Naive thymus-derived CD8-positive, alpha-beta T cell (primary cell): ENCODE measurements at regions not wholly inside any gene's neighbourhood (a gene's known extent, or its start where the extent isn't known, plus 50 kb on each side); places are given as distances from the start of the nearest gene placed in this dataset.

Experiments
- ATAC-seq, 2 donors: fragments of 150-1000 bp; cut with Tn5 transposase in 1 of 2; sonication (Bioruptor Pico), chemical (Tn5 transposase) in 1 of 2; 1 replicate in 1 of 2; 2 replicates in 1 of 2; pipeline ENCODE4 v1.10.0; 2021; ENCODE audit warnings: mild to moderate bottlenecking in 2 of 2, moderate library complexity in 2 of 2
- POLR2A ChIA-PET: fragments of 350-600 bp; sonication (Branson Sonifier 250); formaldehyde crosslinking; loops from one replicate; lab custom pipeline; 2021; ENCODE audit warnings: antibody characterized with exemption; lab: Charles Lee
- DNase-seq, 10 donors: peaks; one replicate each; pipeline versions ENCODE4 v3.0.0 to v3.0.0-alpha.2; 2020 to 2022
- H3K27ac Mint-ChIP-seq, 10 donors: one replicate each; pipeline ENCODE4 v1.8.0; 2020 to 2022; ENCODE audit warnings: mild to moderate bottlenecking in 10 of 10, mixed read lengths in 10 of 10, moderate library complexity in 4 of 10, inconsistent platforms in 1 of 10
- H3K27me3 Mint-ChIP-seq, 5 donors: one replicate each; pipeline ENCODE4 v1.8.0; 2021 to 2022; ENCODE audit warnings: mixed read lengths in 5 of 5
- H3K36me3 Mint-ChIP-seq, 3 donors: one replicate each; pipeline ENCODE4 v1.8.0; 2020 to 2022; ENCODE audit warnings: mixed read lengths in 3 of 3, mild to moderate bottlenecking in 2 of 3, inconsistent platforms in 1 of 3
- H3K4me1 Mint-ChIP-seq, 4 donors: one replicate each; pipeline ENCODE4 v1.8.0; 2021 to 2022; ENCODE audit warnings: mixed read lengths in 4 of 4
- H3K4me3 Mint-ChIP-seq, 10 donors: one replicate each; pipeline ENCODE4 v1.8.0; 2020 to 2022; ENCODE audit warnings: mild to moderate bottlenecking in 10 of 10, mixed read lengths in 10 of 10, moderate library complexity in 6 of 10, inconsistent platforms in 1 of 10
- H3K9me3 Mint-ChIP-seq, 9 donors: one replicate each; pipeline ENCODE4 v1.8.0; 2020 to 2022; ENCODE audit warnings: mixed read lengths in 9 of 9, mild to moderate bottlenecking in 3 of 9, inconsistent platforms in 1 of 9, moderate library complexity in 1 of 9

- peaks cover 0 to 20% (median 9%) of the 10 kb centered on the region in 5 donors for H3K27me3 Mint-ChIP-seq
- H3K4me3 Mint-ChIP-seq = no peak overlapping the region
- H3K9me3 Mint-ChIP-seq = no peaks in the 10 kb centered on the region
- POLR2A ChIA-PET = no interaction called here
- no peak overlapping the region for H3K27ac Mint-ChIP-seq
- no peaks in the 10 kb centered on the region for H3K4me1 Mint-ChIP-seq
- no peaks in the 10 kb centered on the region for H3K36me3 Mint-ChIP-seq
- no peak for ATAC-seq
- no peak for DNase-seq
Measured at GRCh38 chr2:104420420-104420819, 433.5 kb upstream of the POU3F3 start.

GRCh38 chr2:104420953-104421352 is 433.0 kb upstream of the POU3F3 start:
- POLR2A ChIA-PET = no interaction called here
- no peak overlapping the region for H3K4me3 Mint-ChIP-seq
- H3K27ac Mint-ChIP-seq = no peak overlapping the region
- no peaks in the 10 kb centered on the region for H3K36me3 Mint-ChIP-seq
- no peaks in the 10 kb centered on the region for H3K9me3 Mint-ChIP-seq
- DNase-seq (no peak), ATAC-seq (no peak)
- H3K27me3 Mint-ChIP-seq = peaks cover 0 to 15% (median 7%) of the 10 kb centered on the region in 5 donors
- H3K4me1 Mint-ChIP-seq = no peaks in the 10 kb centered on the region

GRCh38 chr2:104425850-104426595 is 427.9 kb upstream of the POU3F3 start:
- no peaks in the 10 kb centered on the region for H3K4me1 Mint-ChIP-seq
- H3K36me3 Mint-ChIP-seq = peaks cover 0 to 3% (median 0%) of the 10 kb centered on the region in 3 donors
- H3K27me3 Mint-ChIP-seq = peaks cover 0 to 19% (median 8%) of the 10 kb centered on the region in 5 donors
- no peak overlapping the region for H3K27ac Mint-ChIP-seq
- DNase-seq (no peak), ATAC-seq (no peak)
- no peaks in the 10 kb centered on the region for H3K9me3 Mint-ChIP-seq
- POLR2A ChIA-PET = no interaction called here
- no peak overlapping the region for H3K4me3 Mint-ChIP-seq

- H3K9me3 Mint-ChIP-seq = no peaks in the 10 kb centered on the region
- H3K4me3 Mint-ChIP-seq = no peak overlapping the region
- peaks cover 0 to 3% (median 0%) of the 10 kb centered on the region in 3 donors for H3K36me3 Mint-ChIP-seq
- no peaks in the 10 kb centered on the region for H3K4me1 Mint-ChIP-seq
- DNase-seq = no peak
- POLR2A ChIA-PET = no interaction called here
- ATAC-seq = no peak
- peaks cover 8 to 38% (median 16%) of the 10 kb centered on the region in 5 donors for H3K27me3 Mint-ChIP-seq
- no peak overlapping the region for H3K27ac Mint-ChIP-seq
Measured at GRCh38 chr2:104428155-104428554, 425.8 kb upstream of the POU3F3 start.

- DNase-seq (no peak), ATAC-seq (no peak)
- Mint-ChIP-seq H3K9me3 (no peaks in the 10 kb centered on the region), H3K27me3 (peaks cover 8 to 54% (median 21%) of the 10 kb centered on the region in 5 donors), H3K27ac (no peak overlapping the region), H3K4me1 (peaks cover 3 to 6% (median 6%) of the 10 kb centered on the region in 4 donors), H3K4me3 (no peak overlapping the region), H3K36me3 (peaks cover 0 to 3% (median 0%) of the 10 kb centered on the region in 3 donors)
- POLR2A ChIA-PET = no interaction called here
Measured at GRCh38 chr2:104429639-104430358, 424.1 kb upstream of the POU3F3 start.

GRCh38 chr2:104430359-104430740 is 423.6 kb upstream of the POU3F3 start:
- POLR2A ChIA-PET = no interaction called here
- no peak overlapping the region for H3K27ac Mint-ChIP-seq
- DNase-seq = no peak
- H3K4me1 Mint-ChIP-seq = peaks cover 3 to 8% (median 6%) of the 10 kb centered on the region in 4 donors
- peaks cover 8 to 60% (median 26%) of the 10 kb centered on the region in 5 donors for H3K27me3 Mint-ChIP-seq
- no peaks in the 10 kb centered on the region for H3K9me3 Mint-ChIP-seq
- H3K4me3 Mint-ChIP-seq = no peak overlapping the region
- ATAC-seq = no peak
- peaks cover 0 to 3% (median 0%) of the 10 kb centered on the region in 3 donors for H3K36me3 Mint-ChIP-seq

GRCh38 chr2:104430852-104431251 is 423.1 kb upstream of the POU3F3 start:
- Mint-ChIP-seq H3K4me1 (peaks cover 3 to 8% (median 6%) of the 10 kb centered on the region in 4 donors), H3K27me3 (peaks cover 8 to 65% (median 26%) of the 10 kb centered on the region in 5 donors), H3K4me3 (no peak overlapping the region), H3K9me3 (no peaks in the 10 kb centered on the region), H3K36me3 (peaks cover 0 to 3% (median 0%) of the 10 kb centered on the region in 3 donors), H3K27ac (no peak overlapping the region)
- ATAC-seq = no peak
- DNase-seq = no peak
- POLR2A ChIA-PET = no interaction called here

- Mint-ChIP-seq H3K27me3 (peaks cover 8 to 65% (median 25%) of the 10 kb centered on the region in 5 donors), H3K4me3 (no peak overlapping the region), H3K4me1 (peaks cover 3 to 8% (median 6%) of the 10 kb centered on the region in 4 donors), H3K9me3 (no peaks in the 10 kb centered on the region), H3K27ac (no peak overlapping the region), H3K36me3 (peaks cover 0 to 3% (median 0%) of the 10 kb centered on the region in 3 donors)
- no peak for DNase-seq
- no peak for ATAC-seq
- POLR2A ChIA-PET = no interaction called here
Measured at GRCh38 chr2:104431701-104432121, 422.2 kb upstream of the POU3F3 start.

GRCh38 chr2:104432401-104432800 is 421.5 kb upstream of the POU3F3 start:
- POLR2A ChIA-PET = no interaction called here
- H3K4me3 Mint-ChIP-seq = no peak overlapping the region
- H3K4me1 Mint-ChIP-seq = peaks cover 3 to 8% (median 6%) of the 10 kb centered on the region in 4 donors
- peaks cover 0 to 3% (median 0%) of the 10 kb centered on the region in 3 donors for H3K36me3 Mint-ChIP-seq
- H3K27me3 Mint-ChIP-seq = peaks cover 5 to 71% (median 23%) of the 10 kb centered on the region in 5 donors
- peak overlapping the region in 1 of 10 donors; percentile 64 for H3K27ac Mint-ChIP-seq
- ATAC-seq (no peak), DNase-seq (no peak)
- H3K9me3 Mint-ChIP-seq = no peaks in the 10 kb centered on the region

- Mint-ChIP-seq H3K27me3 (peaks cover 5 to 74% (median 23%) of the 10 kb centered on the region in 5 donors), H3K4me1 (peaks cover 3 to 8% (median 6%) of the 10 kb centered on the region in 4 donors), H3K9me3 (no peaks in the 10 kb centered on the region), H3K27ac (no peak overlapping the region), H3K36me3 (peaks cover 0 to 3% (median 0%) of the 10 kb centered on the region in 3 donors), H3K4me3 (no peak overlapping the region)
- DNase-seq (no peak), ATAC-seq (no peak)
- POLR2A ChIA-PET = no interaction called here
Measured at GRCh38 chr2:104432991-104433390, 420.9 kb upstream of the POU3F3 start.

- ATAC-seq (no peak), DNase-seq (no peak)
- peaks cover 4 to 74% (median 23%) of the 10 kb centered on the region in 5 donors for H3K27me3 Mint-ChIP-seq
- H3K4me1 Mint-ChIP-seq = peaks cover 3 to 8% (median 6%) of the 10 kb centered on the region in 4 donors
- POLR2A ChIA-PET = no interaction called here
- H3K4me3 Mint-ChIP-seq = no peak overlapping the region
- no peaks in the 10 kb centered on the region for H3K9me3 Mint-ChIP-seq
- H3K36me3 Mint-ChIP-seq = peaks cover 0 to 3% (median 0%) of the 10 kb centered on the region in 3 donors
- no peak overlapping the region for H3K27ac Mint-ChIP-seq
Measured at GRCh38 chr2:104433657-104434056, 420.3 kb upstream of the POU3F3 start.

- H3K4me3 Mint-ChIP-seq = peak overlapping the region in 8 of 10 donors; percentile 4 to 77 (median 50)
- no peaks in the 10 kb centered on the region for H3K36me3 Mint-ChIP-seq
- ATAC-seq = no peak
- H3K27ac Mint-ChIP-seq = peak overlapping the region in 2 of 10 donors; percentile 75 to 78
- H3K27me3 Mint-ChIP-seq = peaks cover 4 to 71% (median 23%) of the 10 kb centered on the region in 5 donors
- POLR2A ChIA-PET = no interaction called here
- H3K9me3 Mint-ChIP-seq = no peaks in the 10 kb centered on the region
- H3K4me1 Mint-ChIP-seq = peaks cover 3 to 8% (median 6%) of the 10 kb centered on the region in 4 donors
- no peak for DNase-seq
Measured at GRCh38 chr2:104434318-104434792, 419.6 kb upstream of the POU3F3 start.

- Mint-ChIP-seq H3K27me3 (peaks cover 4 to 65% (median 19%) of the 10 kb centered on the region in 5 donors), H3K4me1 (peaks cover 3 to 8% (median 6%) of the 10 kb centered on the region in 4 donors), H3K36me3 (no peaks in the 10 kb centered on the region), H3K4me3 (peak overlapping the region in 2 of 10 donors; percentile 67 to 70), H3K9me3 (no peaks in the 10 kb centered on the region), H3K27ac (no peak overlapping the region)
- POLR2A ChIA-PET = no interaction called here
- ATAC-seq (no peak), DNase-seq (no peak)
Measured at GRCh38 chr2:104434966-104435365, 418.9 kb upstream of the POU3F3 start.
